Mononuclear cell (primary cell): ENCODE measurements at regions not wholly inside any gene's neighbourhood (a gene's known extent, or its start where the extent isn't known, plus 50 kb on each side); places are given as distances from the start of the nearest gene placed in this dataset.
A peak's percentile ranks its signal among the peaks of the same experiment; 100 is the strongest.

Experiments
- H3K27me3 ChIP-seq: 2 replicates; pipeline ENCODE4 v1.6.0; 2011; ENCODE audit warnings: low read length, control low read depth; ENCODE audit not compliant: insufficient read depth
- H3K4me1 ChIP-seq: 2 replicates; pipeline ENCODE4 v1.5.1; 2011; ENCODE audit warnings: mild to moderate bottlenecking, low read length, control low read depth; ENCODE audit not compliant: insufficient read depth
- H3K4me3 ChIP-seq: 2 replicates; pipeline ENCODE4 v1.5.1; 2011; ENCODE audit warnings: mild to moderate bottlenecking, low read length, moderate library complexity
- H3K9me3 ChIP-seq: 2 replicates; pipeline ENCODE4 v1.5.1; 2011; ENCODE audit warnings: low read depth, mild to moderate bottlenecking, control low read depth, low read length

DNA sequence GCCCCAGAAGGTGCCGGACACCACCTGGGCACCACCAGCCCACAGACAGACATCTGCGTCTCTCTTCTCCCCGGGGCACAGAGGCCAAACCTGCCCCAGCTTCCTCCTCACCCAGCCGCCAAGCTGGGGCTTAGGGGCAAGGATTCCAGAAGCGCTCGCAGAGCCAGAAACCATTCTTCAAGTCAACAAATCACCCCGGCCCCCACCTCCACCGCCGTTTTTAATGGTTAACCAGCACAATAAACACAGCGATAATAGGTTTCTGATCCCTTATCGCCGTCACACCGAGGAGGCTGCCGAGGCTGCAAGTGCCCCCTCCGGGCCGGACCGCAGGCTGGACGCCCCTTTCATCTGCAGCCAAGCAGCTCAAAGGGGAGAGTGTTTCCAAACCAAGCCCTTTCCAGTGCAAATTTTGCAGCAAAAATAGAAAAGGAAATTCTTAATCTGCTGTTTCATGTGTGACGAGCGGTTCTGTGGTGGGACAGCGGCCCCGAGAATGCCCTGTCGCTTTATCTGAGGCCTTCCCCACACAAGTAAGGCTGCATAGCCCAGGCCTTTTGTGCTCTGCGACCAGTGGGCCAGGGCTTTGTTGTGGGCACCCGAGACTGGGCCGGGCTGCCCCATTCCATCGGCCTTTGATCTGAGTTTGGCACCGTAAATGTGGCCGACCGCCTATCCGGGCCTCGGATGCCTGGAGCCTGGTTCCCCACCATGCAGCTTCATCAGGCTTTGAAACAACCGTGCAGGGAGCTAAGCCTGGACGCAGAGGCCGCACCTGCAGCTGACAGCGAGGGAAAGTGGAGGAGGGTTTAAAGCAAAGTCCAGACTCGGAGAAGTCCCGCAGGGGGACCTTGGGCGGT lies 83.2 kb downstream of the FOXL3 start:
- Histone ChIP-seq H3K4me3 (no peak overlapping the region), H3K4me1 (no peaks in the 10 kb centered on the region), H3K27me3 (no peaks in the 10 kb centered on the region), H3K9me3 (no peaks in the 10 kb centered on the region)

DNA sequence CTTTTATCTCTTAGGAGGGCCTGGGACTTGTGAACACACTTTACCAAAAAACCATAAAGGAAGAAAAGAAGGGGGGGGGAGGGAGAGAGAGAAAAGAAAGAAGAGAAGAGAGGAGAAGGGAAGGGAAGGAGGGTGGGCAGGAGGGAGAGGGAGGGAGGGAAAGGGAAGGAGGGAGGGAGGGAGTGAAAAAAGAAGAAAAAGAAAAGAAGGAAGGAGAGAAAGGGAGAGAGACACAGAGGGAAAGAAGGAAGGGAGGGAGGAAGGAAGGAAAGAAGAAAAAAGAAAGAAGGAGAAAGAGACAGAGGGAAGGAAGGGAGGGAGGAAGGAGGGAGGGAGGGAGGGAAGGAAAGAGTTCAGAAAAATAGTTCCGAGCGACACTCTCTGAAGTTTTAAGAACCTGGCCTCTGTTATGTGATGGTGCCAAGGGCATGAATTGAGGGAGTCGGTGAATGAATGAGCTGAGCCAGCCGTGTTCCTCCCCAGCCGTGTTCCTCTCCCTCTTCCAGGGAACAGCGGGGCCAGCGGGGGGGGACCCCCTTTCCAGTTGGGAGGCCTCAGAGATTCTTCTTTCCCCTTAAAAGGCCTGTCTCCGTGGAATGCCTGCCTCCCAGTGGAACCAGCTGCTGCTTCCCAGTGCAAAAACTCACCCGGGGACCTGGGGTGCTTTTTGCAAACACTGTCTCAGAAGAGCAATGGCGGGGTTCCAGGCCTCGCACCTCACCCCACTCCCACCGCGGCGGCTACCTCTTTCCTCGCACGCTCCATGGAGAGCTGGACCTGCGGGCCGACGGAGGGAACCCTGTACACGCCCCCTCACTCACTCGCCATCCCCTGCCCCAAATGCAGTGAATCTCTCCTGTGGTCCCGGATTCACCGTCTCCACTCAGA lies 84.1 kb downstream of the FOXL3 start:
- Histone ChIP-seq H3K27me3 (no peaks in the 10 kb centered on the region), H3K4me3 (no peak overlapping the region), H3K4me1 (no peaks in the 10 kb centered on the region), H3K9me3 (no peaks in the 10 kb centered on the region)

DNA sequence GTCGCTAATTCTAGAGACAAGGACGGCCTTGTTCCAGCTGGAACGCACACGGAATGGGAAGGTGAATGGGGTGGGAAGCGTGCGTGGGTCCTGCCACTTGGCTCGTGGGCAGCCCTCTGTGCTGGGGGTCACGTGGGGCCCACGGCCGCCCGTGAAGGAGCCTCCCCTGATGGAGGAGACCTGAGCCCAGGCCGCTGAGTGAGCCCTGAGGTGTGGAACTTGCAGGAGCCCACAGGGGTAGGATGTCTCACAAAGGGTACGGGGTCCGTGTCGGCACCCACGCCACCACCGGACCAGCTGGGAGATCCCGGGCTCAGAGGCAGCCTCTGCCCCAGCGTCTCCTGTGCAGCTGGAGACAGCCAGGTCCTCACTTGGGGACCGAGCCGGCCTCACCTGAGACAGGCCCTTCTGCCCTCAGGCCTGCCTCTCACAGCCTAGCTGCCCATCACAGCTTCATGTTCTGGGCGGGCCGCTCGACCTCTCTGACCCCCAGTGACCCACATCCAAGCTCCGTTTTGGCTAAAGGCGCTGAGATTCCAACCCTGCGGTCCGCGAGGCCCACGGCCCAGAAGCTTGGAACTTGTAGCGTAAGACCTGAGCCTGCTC lies 84.8 kb downstream of the FOXL3 start:
- Histone ChIP-seq H3K4me1 (peaks cover 6% of the 10 kb centered on the region), H3K4me3 (no peak overlapping the region), H3K27me3 (no peaks in the 10 kb centered on the region), H3K9me3 (no peaks in the 10 kb centered on the region)

DNA sequence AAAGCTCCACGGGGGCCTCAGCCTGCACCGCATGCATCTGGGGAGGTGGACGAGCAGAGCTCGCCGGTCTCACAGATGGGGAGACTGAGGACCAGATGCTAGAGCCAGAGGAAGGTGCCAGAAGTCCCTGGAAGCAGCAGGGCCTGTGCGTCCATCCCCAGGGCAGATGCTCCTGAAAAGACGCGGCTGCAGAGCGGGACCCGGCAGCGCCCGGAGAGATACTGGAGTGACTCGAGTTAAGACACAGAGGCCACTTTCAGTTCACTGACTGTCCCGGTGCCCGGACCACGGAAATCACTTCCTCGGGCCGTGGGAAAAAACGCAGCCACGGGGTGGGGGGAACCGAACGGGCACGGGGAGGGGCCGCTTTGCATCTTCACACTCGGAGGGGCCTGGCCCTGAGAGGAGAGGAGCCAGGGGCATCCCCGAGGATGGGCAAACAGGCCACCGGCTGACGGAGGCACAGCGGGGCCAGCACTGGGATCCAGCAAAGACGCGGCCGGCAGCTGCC lies 85.4 kb downstream of the FOXL3 start:
- Histone ChIP-seq H3K27me3 (no peaks in the 10 kb centered on the region), H3K4me1 (peaks cover 10% of the 10 kb centered on the region), H3K4me3 (no peak overlapping the region), H3K9me3 (no peaks in the 10 kb centered on the region)

DNA sequence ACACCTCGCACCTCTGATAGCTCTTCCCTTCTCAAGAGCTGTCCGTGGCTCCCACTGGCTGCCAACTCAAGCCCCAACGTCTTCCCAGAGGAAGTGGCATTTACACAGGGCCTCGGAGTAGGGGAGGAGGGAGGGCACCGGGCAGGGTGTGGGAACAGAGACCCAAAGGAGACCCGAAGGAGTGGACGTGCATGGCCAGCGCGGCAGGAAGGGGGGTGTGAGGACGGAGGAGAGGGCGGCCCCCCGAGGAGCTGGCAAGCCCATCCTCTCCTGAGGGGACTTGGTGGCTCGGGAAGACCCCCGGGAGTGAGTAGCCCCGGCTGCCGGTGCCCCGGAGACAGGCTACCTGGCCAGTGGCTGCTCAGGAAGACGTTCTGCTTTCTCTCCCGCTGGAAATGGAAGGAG lies 85.9 kb downstream of the FOXL3 start:
- Histone ChIP-seq H3K9me3 (no peaks in the 10 kb centered on the region), H3K4me3 (no peak overlapping the region), H3K27me3 (no peaks in the 10 kb centered on the region), H3K4me1 (peaks cover 13% of the 10 kb centered on the region)

DNA sequence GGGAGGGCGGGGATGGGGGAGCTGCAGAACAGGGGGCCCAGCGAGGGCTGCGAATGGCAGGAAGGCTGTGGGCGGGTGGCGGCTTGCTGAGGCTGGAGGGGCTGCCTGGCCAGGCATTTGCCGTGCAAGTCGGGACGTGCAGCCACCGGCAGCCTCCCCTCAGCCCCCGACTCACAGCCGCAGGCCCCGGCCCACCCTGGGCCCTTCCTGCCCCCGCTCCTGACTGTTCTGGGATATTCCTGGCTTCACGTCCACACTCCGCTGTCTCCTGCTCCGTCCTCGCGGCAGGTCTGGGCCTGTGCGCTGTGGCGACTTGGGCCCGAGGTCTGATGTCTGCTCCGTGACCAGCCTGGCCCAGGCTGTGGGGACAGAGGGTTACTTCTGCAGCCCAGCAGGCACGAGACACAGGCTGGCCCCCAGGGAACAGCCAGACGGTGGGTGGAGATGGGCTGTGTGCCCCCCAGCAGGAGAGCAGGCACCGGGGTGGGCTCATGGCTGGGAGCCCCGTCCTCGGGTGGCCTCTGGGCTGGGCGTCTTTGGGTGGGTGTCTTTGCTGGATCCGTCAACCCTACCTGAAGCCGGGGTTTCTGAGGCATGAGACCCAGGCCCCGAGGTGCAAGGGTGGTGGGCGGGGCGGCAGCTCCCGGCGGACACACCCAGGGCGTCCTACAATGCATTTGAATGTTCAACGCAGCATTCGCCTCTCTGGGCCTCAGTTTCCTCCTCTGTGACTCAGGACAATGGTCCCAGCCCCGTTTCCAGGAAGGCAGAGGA lies 86.5 kb downstream of the FOXL3 start:
- Histone ChIP-seq H3K4me3 (no peak overlapping the region), H3K9me3 (no peaks in the 10 kb centered on the region), H3K27me3 (no peaks in the 10 kb centered on the region), H3K4me1 (peaks cover 19% of the 10 kb centered on the region)

DNA sequence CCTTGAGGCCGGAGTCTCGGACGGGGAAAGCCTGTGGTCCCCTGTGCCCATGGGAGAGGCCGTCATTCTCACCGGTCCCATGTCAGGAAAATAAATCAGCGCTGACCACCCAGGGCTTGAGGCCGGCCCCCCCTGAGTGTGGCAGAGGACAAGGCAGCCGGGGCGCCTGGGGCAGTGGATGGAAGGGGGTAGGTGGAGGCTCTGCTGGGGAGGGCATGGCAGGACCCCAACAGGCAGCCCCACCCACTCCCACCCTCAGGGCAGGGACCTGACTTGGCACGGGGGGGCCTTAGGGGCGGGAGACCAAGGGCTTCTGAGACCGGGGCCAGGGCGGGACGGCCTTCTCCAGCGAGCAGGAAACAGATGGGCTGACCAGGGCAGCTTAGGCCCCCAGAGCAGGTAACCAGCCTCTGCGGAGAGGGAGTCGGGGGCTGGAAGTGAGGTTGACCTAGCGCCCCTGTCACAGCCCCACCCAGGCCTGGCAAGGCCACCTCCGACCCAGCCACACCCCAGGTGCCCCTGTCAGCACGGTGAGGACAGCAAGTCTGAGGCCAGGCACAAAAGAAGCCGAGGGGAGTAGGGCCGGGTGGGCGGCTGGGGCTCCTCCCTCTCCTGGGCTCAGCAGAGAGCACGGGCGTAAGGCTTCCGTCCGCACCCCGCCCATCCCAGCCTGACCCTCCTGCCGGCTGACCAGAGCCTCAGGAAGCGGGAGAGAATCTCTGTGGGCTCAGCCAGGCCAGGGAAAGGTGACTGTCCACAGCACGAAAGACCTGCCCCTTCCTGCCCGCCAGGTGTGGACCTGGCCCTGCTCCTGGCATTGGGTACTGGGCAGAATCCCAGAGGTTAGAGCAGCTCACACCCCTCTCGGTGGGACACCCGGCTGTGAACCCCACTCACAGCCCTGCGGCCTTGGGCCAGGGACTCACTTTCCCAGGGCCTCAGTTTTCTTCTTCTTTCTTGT lies 87.4 kb downstream of the FOXL3 start:
- H3K27me3 ChIP-seq, result no peaks in the 10 kb centered on the region
- peaks cover 28% of the 10 kb centered on the region for H3K4me1 ChIP-seq
- no peaks in the 10 kb centered on the region for H3K9me3 ChIP-seq
- H3K4me3 ChIP-seq, result no peak overlapping the region

DNA sequence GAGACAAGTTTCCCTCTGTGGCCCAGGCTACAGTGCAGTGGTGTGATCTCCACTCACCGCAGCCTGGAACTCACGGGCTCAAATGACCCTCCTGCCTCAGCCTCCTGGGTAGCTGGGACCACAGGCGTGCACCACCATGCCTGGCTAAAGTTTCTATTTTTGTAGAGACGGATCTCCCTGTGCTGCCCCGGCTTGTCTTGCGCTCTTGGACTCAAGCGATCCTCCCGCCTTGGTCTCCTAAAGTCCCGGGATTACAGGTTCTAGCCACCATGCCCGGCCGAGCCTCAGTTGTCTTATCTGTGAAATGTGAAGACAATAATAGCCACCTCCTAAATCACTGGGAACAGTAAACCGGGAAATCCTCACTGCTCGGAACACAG lies 88.1 kb downstream of the FOXL3 start:
- Histone ChIP-seq H3K4me3 (no peak overlapping the region), H3K27me3 (no peaks in the 10 kb centered on the region), H3K9me3 (no peaks in the 10 kb centered on the region), H3K4me1 (peaks cover 28% of the 10 kb centered on the region)

DNA sequence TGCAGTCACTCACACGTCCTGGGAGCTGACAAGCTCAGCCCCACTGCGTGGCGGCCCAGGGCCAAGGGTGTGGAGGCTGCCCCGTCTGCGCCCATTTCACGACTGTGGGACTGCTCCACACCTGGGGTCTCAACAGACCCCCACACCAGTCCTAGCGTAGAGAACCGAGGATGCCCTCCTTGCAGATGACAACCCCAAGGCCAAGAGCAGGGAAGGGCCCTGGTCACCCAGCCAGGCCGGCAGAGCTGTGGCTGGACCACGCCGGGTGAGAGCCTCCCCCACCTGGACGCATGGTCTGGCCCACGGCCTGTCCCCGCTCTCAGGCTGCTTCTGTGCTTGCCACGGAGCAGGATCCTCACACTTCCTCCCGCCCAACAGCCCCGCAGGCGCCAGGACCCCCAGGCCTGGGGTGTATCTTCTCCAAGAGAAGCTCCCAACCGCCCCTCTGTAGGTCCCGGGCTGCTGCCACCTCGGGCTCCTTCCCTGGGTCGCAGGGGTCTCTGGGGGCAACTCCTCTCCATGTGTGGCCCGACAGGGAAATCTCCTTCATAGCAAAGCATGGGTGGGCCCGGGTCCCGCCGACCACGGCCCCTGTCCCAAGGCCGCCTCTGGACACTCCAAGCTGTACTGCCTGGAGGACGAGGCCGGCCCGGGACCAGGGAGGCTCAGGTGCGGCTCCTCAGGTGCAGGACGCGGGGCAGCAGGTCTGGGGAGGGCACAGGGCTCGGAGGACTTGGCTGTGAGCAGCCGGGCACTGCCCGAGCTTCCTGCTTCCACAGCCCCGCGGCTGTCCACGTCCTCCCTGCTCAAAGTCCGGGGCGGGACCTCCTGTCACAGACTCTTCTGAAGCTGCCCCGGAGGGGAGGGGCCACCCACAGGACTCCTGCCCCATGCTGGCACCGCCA lies 88.8 kb downstream of the FOXL3 start:
- Histone ChIP-seq H3K4me3 (no peak overlapping the region), H3K27me3 (no peaks in the 10 kb centered on the region), H3K4me1 (peaks cover 28% of the 10 kb centered on the region), H3K9me3 (no peaks in the 10 kb centered on the region)

DNA sequence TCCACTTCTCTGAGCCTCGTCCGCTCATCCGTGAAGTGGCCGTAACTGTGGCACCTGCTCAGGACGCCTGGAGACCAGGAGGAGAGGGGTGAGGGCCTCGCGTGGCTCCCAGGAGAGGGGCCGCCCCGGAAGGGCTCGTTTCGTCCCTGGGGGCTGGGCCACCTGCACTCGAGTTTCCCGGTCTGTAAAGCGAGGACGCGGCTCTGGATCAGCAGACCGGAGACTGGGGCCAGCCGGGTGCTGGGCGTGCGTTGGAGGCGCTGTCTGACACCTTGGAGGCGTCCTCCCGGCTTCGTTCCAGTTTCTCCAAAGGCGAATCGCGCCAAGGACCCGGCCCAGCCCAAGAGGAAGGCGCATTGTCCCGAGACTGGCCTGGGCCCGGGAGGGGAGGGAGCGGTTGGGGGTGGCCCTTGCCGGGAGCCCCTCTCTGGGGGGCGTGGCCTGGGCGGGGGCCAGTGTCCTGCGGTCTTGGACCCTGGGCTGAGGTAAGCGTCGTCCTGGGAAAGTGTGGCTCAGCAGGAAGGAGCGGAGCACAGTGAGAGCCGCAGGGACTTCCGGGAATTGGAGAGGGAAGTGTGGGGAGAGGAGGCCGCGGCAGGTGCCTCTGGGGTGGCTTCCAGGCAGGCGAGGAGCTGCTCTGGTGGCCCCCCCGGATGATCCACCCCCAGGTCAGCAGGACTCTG lies 89.6 kb downstream of the FOXL3 start:
- Histone ChIP-seq H3K4me1 (peaks cover 28% of the 10 kb centered on the region), H3K9me3 (no peaks in the 10 kb centered on the region), H3K4me3 (peak overlapping the region; percentile 3), H3K27me3 (no peaks in the 10 kb centered on the region)

DNA sequence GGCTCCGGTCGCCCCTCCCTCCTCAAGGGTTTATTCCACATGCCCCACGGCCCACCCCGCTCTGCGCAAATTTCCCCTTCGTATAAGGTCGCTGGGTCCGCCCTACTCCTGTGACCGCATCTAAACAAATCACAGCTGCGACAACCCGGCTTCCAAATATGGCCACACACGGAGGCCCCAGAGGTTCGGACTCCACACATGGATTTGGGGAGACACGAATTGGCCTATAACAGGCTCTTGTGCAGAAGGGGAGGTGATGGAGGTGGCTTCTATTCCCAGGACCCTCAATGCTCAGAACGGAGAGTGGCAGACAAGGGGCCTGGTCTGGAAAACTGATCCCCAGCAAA lies 90.1 kb downstream of the FOXL3 start:
- peaks cover 28% of the 10 kb centered on the region for H3K4me1 ChIP-seq
- H3K9me3 ChIP-seq, result no peaks in the 10 kb centered on the region
- peak overlapping the region; percentile 3 for H3K4me3 ChIP-seq
- H3K27me3 ChIP-seq, result no peaks in the 10 kb centered on the region

DNA sequence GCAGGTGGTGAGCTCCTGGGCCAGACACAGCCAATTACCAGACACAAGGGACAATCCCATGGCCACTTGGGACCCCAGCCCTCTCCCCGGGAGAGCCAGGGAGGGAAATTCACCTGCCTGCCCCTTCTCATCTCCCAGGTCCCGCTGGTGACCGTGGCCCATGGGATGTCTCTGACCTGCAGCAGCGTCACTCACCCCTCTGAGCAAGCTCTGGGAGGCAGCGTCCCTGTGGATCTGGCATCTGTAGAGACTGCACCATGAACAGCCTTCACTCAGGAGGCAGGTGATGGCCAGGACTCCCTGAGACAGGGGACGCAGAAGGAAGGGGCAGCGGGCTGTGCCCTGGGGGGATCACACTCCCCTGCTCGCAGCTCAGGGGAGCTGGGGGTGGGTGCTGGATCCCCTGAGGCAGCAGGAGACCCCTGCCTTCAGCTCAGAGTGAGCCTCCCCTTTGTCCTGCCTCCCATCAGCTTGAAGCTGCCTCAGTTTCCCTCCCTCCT lies 90.8 kb downstream of the FOXL3 start:
- H3K4me3 ChIP-seq, result no peak overlapping the region
- peaks cover 28% of the 10 kb centered on the region for H3K4me1 ChIP-seq
- H3K9me3 ChIP-seq, result no peaks in the 10 kb centered on the region

More for the DNA sequence above, 90.8 kb downstream of the FOXL3 start:
- H3K27me3 ChIP-seq, result no peaks in the 10 kb centered on the region
